GM12875 (cell line): ENCODE measurements at regions not wholly inside any gene's neighbourhood (a gene's known extent, or its start where the extent isn't known, plus 50 kb on each side); places are given as distances from the start of the nearest gene placed in this dataset.

Source experiments
- H3K4me3 ChIP-seq: one replicate; pipeline ENCODE4 v1.5.1; 2011; ENCODE audit warnings: low read depth, low read length, control low read depth
- CTCF ChIP-seq: IDR thresholded peaks from 2 replicates; pipeline ENCODE4 v1.5.1; 2011; ENCODE audit warnings: low read depth, mild to moderate bottlenecking, control low read depth, inconsistent platforms, low read length, moderate library complexity, borderline replicate concordance; ENCODE audit not compliant: insufficient read depth

GRCh38 chr9:80144406-80144805, 572.6 kb downstream of the TLE4 start:
- TF ChIP-seq CTCF: no peak
- H3K4me3 ChIP-seq: no peak overlapping the region

- no peak overlapping the region for H3K4me3 ChIP-seq
- TF ChIP-seq CTCF: no peak
Observed at GRCh38 chr9:80143899-80144298, 572.1 kb downstream of the TLE4 start.

- no peak overlapping the region for H3K4me3 ChIP-seq
- TF ChIP-seq CTCF: no peak
Observed at GRCh38 chr9:80134487-80134886, 562.7 kb downstream of the TLE4 start.

GRCh38 chr9:80131627-80132026, 559.9 kb downstream of the TLE4 start:
- no peak for TF ChIP-seq CTCF
- H3K4me3 ChIP-seq: no peak overlapping the region

- no peak for TF ChIP-seq CTCF
- H3K4me3 ChIP-seq: no peak overlapping the region
Observed at GRCh38 chr9:80127920-80128319, 556.2 kb downstream of the TLE4 start.

- TF ChIP-seq CTCF: no peak
- no peak overlapping the region for H3K4me3 ChIP-seq
Observed at GRCh38 chr9:80125731-80126264, 554.0 kb downstream of the TLE4 start.

- H3K4me3 ChIP-seq: no peak overlapping the region
- TF ChIP-seq CTCF: no peak
Observed at GRCh38 chr9:80117031-80117430, 545.3 kb downstream of the TLE4 start.
